SU-DHL-6 (cell line): ENCODE measurements at regions not wholly inside any gene's neighbourhood (a gene's known extent, or its start where the extent isn't known, plus 50 kb on each side); places are given as distances from the start of the nearest gene placed in this dataset.

ENCODE experiments used
- EZH2phosphoT487 ChIP-seq: fragments of 200-600 bp; sonication (generic), shearing (Covaris generic); conservative IDR thresholded peaks from 2 replicates; pipeline ENCODE4 v1.6.1; 2018; ENCODE audit warnings: mild to moderate bottlenecking, antibody characterized with exemption, low read length, moderate library complexity, mixed read lengths
- TF ChIP-seq, protein P1 (sequence below): fragments of 200-600 bp; sonication (generic); IDR thresholded peaks from one replicate; pipeline ENCODE4 v1.5.1; 2017; ENCODE audit warnings: antibody characterized with exemption, mild to moderate bottlenecking, low read length, moderate library complexity; ENCODE audit not compliant: insufficient read depth, poor library complexity, severe bottlenecking

DNA sequence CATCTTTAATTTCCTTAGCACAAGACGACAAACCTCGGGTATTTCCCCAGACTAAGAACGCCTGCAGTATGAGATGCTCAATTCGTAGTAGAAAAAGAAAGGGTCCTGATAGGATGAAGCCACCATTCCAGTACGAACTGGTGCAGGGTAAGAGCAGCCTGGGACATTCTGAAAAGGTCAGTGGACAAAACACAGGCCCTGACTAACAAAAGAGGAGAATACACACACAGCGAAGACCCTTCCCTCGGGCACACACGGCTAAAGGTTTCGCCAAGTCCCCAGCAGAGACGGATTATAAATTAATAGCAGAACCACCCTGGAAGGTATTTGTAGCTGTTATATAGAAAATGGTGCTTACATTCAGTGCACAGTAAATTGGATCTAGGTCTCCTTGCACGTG is 137.6 kb downstream of the SKIDA1 start:
- TF ChIP-seq, protein P1, sequence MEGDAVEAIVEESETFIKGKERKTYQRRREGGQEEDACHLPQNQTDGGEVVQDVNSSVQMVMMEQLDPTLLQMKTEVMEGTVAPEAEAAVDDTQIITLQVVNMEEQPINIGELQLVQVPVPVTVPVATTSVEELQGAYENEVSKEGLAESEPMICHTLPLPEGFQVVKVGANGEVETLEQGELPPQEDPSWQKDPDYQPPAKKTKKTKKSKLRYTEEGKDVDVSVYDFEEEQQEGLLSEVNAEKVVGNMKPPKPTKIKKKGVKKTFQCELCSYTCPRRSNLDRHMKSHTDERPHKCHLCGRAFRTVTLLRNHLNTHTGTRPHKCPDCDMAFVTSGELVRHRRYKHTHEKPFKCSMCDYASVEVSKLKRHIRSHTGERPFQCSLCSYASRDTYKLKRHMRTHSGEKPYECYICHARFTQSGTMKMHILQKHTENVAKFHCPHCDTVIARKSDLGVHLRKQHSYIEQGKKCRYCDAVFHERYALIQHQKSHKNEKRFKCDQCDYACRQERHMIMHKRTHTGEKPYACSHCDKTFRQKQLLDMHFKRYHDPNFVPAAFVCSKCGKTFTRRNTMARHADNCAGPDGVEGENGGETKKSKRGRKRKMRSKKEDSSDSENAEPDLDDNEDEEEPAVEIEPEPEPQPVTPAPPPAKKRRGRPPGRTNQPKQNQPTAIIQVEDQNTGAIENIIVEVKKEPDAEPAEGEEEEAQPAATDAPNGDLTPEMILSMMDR: no peak
- TF ChIP-seq EZH2phosphoT487: no peak
